Breast epithelium (tissue), 4 donors: ENCODE measurements at regions not wholly inside any gene's neighbourhood (a gene's known extent, or its start where the extent isn't known, plus 50 kb on each side); places are given as distances from the start of the nearest gene placed in this dataset.

ENCODE experiments used
- DNase-seq, 2 donors: peaks; one replicate each; pipeline ENCODE4 v3.0.0-alpha.2; 2019; ENCODE audit warnings: low spot score in 2 of 2
- H3K27ac ChIP-seq, 2 donors: fragments of 200-600 bp; sonication (generic) in 1 of 2; one replicate each; pipeline ENCODE4 v1.5.1; 2016 to 2019; ENCODE audit warnings: mild to moderate bottlenecking in 1 of 2
- H3K27me3 ChIP-seq, 2 donors: fragments of 200-600 bp; sonication (generic) in 1 of 2; one replicate each; pipeline versions ENCODE4 v1.5.1 to v1.6.0; 2017 to 2019; ENCODE audit warnings: control low read depth in 1 of 2, mild to moderate bottlenecking in 1 of 2
- H3K36me3 ChIP-seq: fragments of 200-600 bp; one replicate; pipeline ENCODE4 v1.5.1; 2019
- H3K4me1 ChIP-seq, 2 donors: fragments of 200-600 bp; sonication (generic); one replicate each; pipeline ENCODE4 v1.5.1; 2016 to 2019; ENCODE audit warnings: control low read depth in 1 of 2
- H3K4me3 ChIP-seq, 3 donors: fragments of 200-600 bp; sonication (generic); 1 replicate in 2 of 3; 2 replicates in 1 of 3; pipeline ENCODE4 v1.5.1; 2016 to 2019; ENCODE audit warnings: mild to moderate bottlenecking in 3 of 3, moderate library complexity in 2 of 3
- H3K9me3 ChIP-seq, 2 donors: fragments of 200-600 bp; sonication (generic) in 1 of 2; one replicate each; pipeline ENCODE4 v1.5.1; 2016 to 2019; ENCODE audit warnings: control low read depth in 1 of 2
- POLR2A ChIP-seq: fragments of 450-650 bp; IDR thresholded peaks from one replicate; pipeline ENCODE4 v1.6.1; 2016; ENCODE audit warnings: antibody characterized with exemption, mild to moderate bottlenecking, moderate library complexity
- POLR2AphosphoS5 ChIP-seq, 3 donors: sonication (generic); formaldehyde crosslinking; IDR thresholded peaks; one replicate each; pipeline ENCODE4 v1.6.1; 2017; ENCODE audit warnings: antibody characterized with exemption in 3 of 3
- intact Hi-C: fragments of 100-400 bp; cut with DNase I; formaldehyde crosslinking; loops from one replicate; pipeline ENCODE4 v1.15.1; 2023; ENCODE audit warnings: low total_unique reads
- TF ChIP-seq, protein P1 (sequence below), 3 donors: fragments of 450-650 bp; IDR thresholded peaks; one replicate each; pipeline ENCODE4 v1.5.1; 2016 to 2017; ENCODE audit warnings: antibody characterized with exemption in 3 of 3, mild to moderate bottlenecking in 3 of 3, moderate library complexity in 3 of 3

- intact Hi-C loops: no loop called here
- DNase-seq: no peak
- no peak overlapping the region for H3K4me3 ChIP-seq
- TF ChIP-seq POLR2AphosphoS5 (IDR thresholded peaks at IDR 0.05) (no peak), POLR2A (no peak)
- TF ChIP-seq, protein P1, sequence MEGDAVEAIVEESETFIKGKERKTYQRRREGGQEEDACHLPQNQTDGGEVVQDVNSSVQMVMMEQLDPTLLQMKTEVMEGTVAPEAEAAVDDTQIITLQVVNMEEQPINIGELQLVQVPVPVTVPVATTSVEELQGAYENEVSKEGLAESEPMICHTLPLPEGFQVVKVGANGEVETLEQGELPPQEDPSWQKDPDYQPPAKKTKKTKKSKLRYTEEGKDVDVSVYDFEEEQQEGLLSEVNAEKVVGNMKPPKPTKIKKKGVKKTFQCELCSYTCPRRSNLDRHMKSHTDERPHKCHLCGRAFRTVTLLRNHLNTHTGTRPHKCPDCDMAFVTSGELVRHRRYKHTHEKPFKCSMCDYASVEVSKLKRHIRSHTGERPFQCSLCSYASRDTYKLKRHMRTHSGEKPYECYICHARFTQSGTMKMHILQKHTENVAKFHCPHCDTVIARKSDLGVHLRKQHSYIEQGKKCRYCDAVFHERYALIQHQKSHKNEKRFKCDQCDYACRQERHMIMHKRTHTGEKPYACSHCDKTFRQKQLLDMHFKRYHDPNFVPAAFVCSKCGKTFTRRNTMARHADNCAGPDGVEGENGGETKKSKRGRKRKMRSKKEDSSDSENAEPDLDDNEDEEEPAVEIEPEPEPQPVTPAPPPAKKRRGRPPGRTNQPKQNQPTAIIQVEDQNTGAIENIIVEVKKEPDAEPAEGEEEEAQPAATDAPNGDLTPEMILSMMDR (IDR thresholded peaks at IDR 0.05): no peak
- H3K27me3 ChIP-seq: peaks cover 0 to 19% of the 10 kb centered on the region in 2 donors
- H3K36me3 ChIP-seq: no peaks in the 10 kb centered on the region
- H3K4me1 ChIP-seq: no peaks in the 10 kb centered on the region
- H3K9me3 ChIP-seq: peaks cover 8 to 26% of the 10 kb centered on the region in 2 donors
- no peak overlapping the region for H3K27ac ChIP-seq
Observed at GRCh38 chr16:86424985-86425384, 85.3 kb upstream of the FOXF1 start.

GRCh38 chr16:86426063-86426642 lies 84.2 kb upstream of the FOXF1 start:
- Histone ChIP-seq H3K9me3 (peaks cover 8 to 20% of the 10 kb centered on the region in 2 donors), H3K27me3 (peaks cover 0 to 24% of the 10 kb centered on the region in 2 donors), H3K4me1 (no peaks in the 10 kb centered on the region), H3K36me3 (no peaks in the 10 kb centered on the region), H3K27ac (no peak overlapping the region), H3K4me3 (no peak overlapping the region)
- TF ChIP-seq, protein P1 (IDR thresholded peaks at IDR 0.05): no peak
- TF ChIP-seq POLR2AphosphoS5 (IDR thresholded peaks at IDR 0.05) (no peak), POLR2A (no peak)
- intact Hi-C loops: no loop called here
- DNase-seq: no peak

- H3K27ac ChIP-seq: no peak overlapping the region
- intact Hi-C loops: no loop called here
Observed at GRCh38 chr16:86427433-86427851, 82.9 kb upstream of the FOXF1 start.

GRCh38 chr16:86428729-86429517 lies 81.4 kb upstream of the FOXF1 start:
- Histone ChIP-seq H3K27ac (no peak overlapping the region), H3K4me1 (no peaks in the 10 kb centered on the region), H3K36me3 (no peaks in the 10 kb centered on the region), H3K9me3 (no peaks in the 10 kb centered on the region), H3K27me3 (peaks cover 0 to 41% of the 10 kb centered on the region in 2 donors), H3K4me3 (no peak overlapping the region)
- intact Hi-C loops: no loop called here
- no peak for DNase-seq
- no peak for TF ChIP-seq POLR2AphosphoS5 (IDR thresholded peaks at IDR 0.05)

More at GRCh38 chr16:86427433-86427851, 82.9 kb upstream of the FOXF1 start:
- no peaks in the 10 kb centered on the region for H3K36me3 ChIP-seq
- peaks cover 0 to 33% of the 10 kb centered on the region in 2 donors for H3K27me3 ChIP-seq
- DNase-seq: no peak
- TF ChIP-seq, protein P1 (IDR thresholded peaks at IDR 0.05): no peak
- TF ChIP-seq POLR2A: no peak
- no peak for TF ChIP-seq POLR2AphosphoS5 (IDR thresholded peaks at IDR 0.05)
- H3K4me3 ChIP-seq: no peak overlapping the region
- peaks cover 1 to 8% of the 10 kb centered on the region in 2 donors for H3K9me3 ChIP-seq
- no peaks in the 10 kb centered on the region for H3K4me1 ChIP-seq

- TF ChIP-seq, protein P1 (IDR thresholded peaks at IDR 0.05): no peak
- TF ChIP-seq POLR2AphosphoS5 (IDR thresholded peaks at IDR 0.05): no peak
- no peak for TF ChIP-seq POLR2A
- DNase-seq: no peak
- Histone ChIP-seq H3K36me3 (no peaks in the 10 kb centered on the region), H3K27ac (no peak overlapping the region), H3K9me3 (no peaks in the 10 kb centered on the region), H3K27me3 (peaks cover 0 to 43% of the 10 kb centered on the region in 2 donors), H3K4me3 (no peak overlapping the region), H3K4me1 (no peaks in the 10 kb centered on the region)
- intact Hi-C loops: no loop called here
Observed at GRCh38 chr16:86429663-86430062, 80.7 kb upstream of the FOXF1 start.
